Activated CD8-positive, alpha-beta T cell treated with anti-CD3 and anti-CD28 coated beads, Interleukin-2, amount 10 ng/mL, durations not matched to agents 7 days and 5 days (primary cell): ENCODE measurements at regions not wholly inside any gene's neighbourhood (a gene's known extent, or its start where the extent isn't known, plus 50 kb on each side); places are given as distances from the start of the nearest gene placed in this dataset.
A peak's percentile ranks its signal among the peaks of the same experiment; 100 is the strongest.
"Not testable (repeated sequence)": the region's sequence is repeated elsewhere in the genome, so short reads cannot be mapped to it uniquely, and the experiment has no call there.

Experiments used
- ATAC-seq: fragments of 150-1000 bp; cut with Tn5 transposase; one replicate; pipeline ENCODE4 v1.10.0; 2021; ENCODE audit warnings: moderate library complexity
- CTCF ChIA-PET: fragments of 350-600 bp; sonication (Branson Sonifier 250); formaldehyde crosslinking; loops from one replicate; lab custom pipeline; 2021; ENCODE audit warnings: antibody characterized with exemption; lab: Charles Lee
- POLR2A ChIA-PET: fragments of 350-600 bp; sonication (Branson Sonifier 250); formaldehyde crosslinking; loops from one replicate; lab custom pipeline; 2021; ENCODE audit warnings: antibody characterized with exemption; lab: Charles Lee
- DNase-seq: peaks from one replicate; pipeline ENCODE4 v3.0.0-alpha.2; 2020
- H3K27ac Mint-ChIP-seq: one replicate; pipeline ENCODE4 v1.8.0; 2021; ENCODE audit warnings: mild to moderate bottlenecking, mixed read lengths
- H3K27me3 Mint-ChIP-seq: one replicate; pipeline ENCODE4 v1.8.0; 2021; ENCODE audit warnings: low read depth, mixed read lengths
- H3K36me3 Mint-ChIP-seq: one replicate; pipeline ENCODE4 v1.8.0; 2021; ENCODE audit warnings: low read depth, mixed read lengths
- H3K4me1 Mint-ChIP-seq: one replicate; pipeline ENCODE4 v1.8.0; 2021; ENCODE audit warnings: low read depth, mixed read lengths
- H3K4me3 Mint-ChIP-seq: one replicate; pipeline ENCODE4 v1.8.0; 2021; ENCODE audit warnings: mild to moderate bottlenecking, mixed read lengths
- H3K9me3 Mint-ChIP-seq: one replicate; pipeline ENCODE4 v1.8.0; 2022; ENCODE audit warnings: mixed read lengths; ENCODE audit not compliant: insufficient read depth

DNA sequence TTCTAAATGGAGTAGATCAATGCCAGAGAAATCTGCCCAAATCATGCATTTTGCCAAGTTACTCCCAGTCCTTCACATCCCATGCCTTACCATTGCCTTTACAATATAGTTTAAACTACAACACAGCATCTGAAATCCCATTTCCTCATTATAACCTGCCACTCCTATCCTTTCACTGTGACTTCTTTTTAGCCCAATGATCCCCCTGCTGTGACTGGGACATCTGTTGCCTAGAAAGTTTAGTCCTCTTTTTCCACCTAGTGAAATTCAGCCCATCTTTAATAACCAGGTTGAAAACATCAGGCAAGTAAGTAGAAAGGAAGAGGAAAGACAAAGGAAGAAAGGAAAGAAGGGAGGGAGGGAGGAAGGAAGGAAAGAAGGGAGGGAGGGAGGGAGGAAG, 627.9 kb upstream of the ZNF385D start:
- H3K4me3 Mint-ChIP-seq, result no peak overlapping the region

DNA sequence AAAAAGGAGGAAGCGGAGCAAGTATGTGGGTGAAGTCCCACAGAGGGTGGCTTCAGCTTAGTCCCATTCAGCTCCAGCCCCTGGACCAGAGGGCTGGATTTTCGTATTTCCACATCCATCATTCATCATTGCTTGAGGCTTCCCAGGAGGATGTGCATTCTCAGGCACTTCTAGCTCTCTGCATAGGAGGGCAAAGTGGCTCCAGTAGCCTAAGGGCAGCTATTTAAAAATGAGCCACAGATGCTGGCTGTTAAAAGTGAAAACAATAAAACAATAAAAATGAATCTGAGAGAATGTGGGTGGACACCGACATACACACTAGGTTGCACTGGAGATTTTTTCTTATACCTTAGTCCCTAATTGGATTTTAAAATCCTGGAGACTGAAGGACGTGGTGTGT, 629.2 kb upstream of the ZNF385D start:
- CTCF ChIA-PET, result no interaction called here
- no peaks in the 10 kb centered on the region for H3K36me3 Mint-ChIP-seq

More for the DNA sequence above, 627.9 kb upstream of the ZNF385D start:
- CTCF ChIA-PET, result no interaction called here
- no peaks in the 10 kb centered on the region for H3K4me1 Mint-ChIP-seq
- no peaks in the 10 kb centered on the region for H3K36me3 Mint-ChIP-seq
- DNase-seq, result no peak
- H3K9me3 Mint-ChIP-seq, result no peaks in the 10 kb centered on the region
- H3K27ac Mint-ChIP-seq, result no peak overlapping the region
- H3K27me3 Mint-ChIP-seq, result no peaks in the 10 kb centered on the region
- ATAC-seq, result no peak
- POLR2A ChIA-PET, result no interaction called here

DNA sequence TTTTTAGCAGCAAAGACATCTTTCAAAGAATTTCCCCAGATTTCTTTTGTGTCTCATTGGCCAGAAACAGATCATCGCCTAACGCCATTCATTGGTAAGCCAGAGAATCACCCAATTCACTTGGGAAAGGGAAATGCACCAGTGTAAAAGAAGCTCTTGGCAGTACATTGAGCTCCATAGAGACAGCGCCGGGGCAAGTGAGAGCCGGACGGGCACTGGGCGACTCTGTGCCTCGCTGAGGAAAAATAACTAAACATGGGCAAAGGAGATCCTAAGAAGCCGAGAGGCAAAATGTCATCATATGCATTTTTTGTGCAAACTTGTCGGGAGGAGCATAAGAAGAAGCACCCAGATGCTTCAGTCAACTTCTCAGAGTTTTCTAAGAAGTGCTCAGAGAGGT, 630.6 kb upstream of the ZNF385D start:
- H3K9me3 Mint-ChIP-seq, POLR2A ChIA-PET, H3K36me3 Mint-ChIP-seq, H3K27me3 Mint-ChIP-seq, CTCF ChIA-PET, ATAC-seq, H3K4me1 Mint-ChIP-seq: not testable (repeated sequence)
- Mint-ChIP-seq H3K27ac (peak overlapping the region; percentile 69), H3K4me3 (peak overlapping the region; percentile 49)
- DNase-seq, result peak; percentile 38

More for the DNA sequence above, 629.2 kb upstream of the ZNF385D start:
- Mint-ChIP-seq H3K4me1 (no peaks in the 10 kb centered on the region), H3K4me3 (no peak overlapping the region), H3K27me3 (no peaks in the 10 kb centered on the region), H3K27ac (no peak overlapping the region), H3K9me3 (no peaks in the 10 kb centered on the region)
- POLR2A ChIA-PET, result no interaction called here
- ATAC-seq (no peak), DNase-seq (no peak)

DNA sequence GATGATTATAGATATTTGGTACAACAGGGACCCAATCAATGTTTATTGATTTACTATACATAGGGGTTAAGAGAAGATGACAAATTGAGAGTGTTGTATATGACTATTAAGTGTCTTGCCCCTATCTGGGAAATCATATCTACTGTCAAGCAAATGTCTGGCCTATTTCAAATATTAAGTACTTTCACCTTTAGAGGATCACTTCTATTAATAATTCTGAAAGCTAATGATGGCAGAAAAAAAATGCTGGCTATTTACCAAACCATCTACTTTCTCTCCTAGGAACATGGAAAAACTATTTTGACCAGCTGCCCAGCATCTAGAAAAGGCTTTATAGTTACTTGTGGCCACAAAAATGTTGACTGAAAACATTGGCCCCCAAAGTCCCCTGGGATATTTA, 632.3 kb upstream of the ZNF385D start:
- DNase-seq (no peak), ATAC-seq (no peak)
- Mint-ChIP-seq H3K36me3 (no peaks in the 10 kb centered on the region), H3K4me1 (no peaks in the 10 kb centered on the region), H3K27ac (no peak overlapping the region), H3K27me3 (no peaks in the 10 kb centered on the region), H3K9me3 (no peaks in the 10 kb centered on the region), H3K4me3 (no peak overlapping the region)
- ChIA-PET POLR2A (no interaction called here), CTCF (no interaction called here)

DNA sequence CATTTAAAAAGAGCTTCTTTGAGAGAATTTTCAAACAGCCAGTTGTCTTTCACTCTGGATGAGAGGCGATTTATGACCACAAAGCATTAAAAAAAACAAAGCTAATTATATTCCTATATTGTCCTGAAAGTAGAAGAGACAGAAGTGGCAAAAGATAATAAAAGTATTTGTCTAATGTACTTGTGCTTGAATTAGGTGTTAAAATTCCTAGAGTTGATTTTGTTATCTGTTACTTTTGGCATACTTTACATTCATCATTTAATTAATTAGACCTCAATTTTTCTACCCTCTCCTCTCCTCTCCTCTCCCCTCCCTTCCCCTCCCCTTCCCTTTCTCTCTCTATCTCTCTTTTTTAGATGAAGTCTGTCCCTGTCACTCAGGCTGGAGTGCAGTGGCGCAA, 635.1 kb upstream of the ZNF385D start:
- Mint-ChIP-seq H3K4me1 (no peaks in the 10 kb centered on the region), H3K36me3 (no peaks in the 10 kb centered on the region)
- DNase-seq, result no peak

DNA sequence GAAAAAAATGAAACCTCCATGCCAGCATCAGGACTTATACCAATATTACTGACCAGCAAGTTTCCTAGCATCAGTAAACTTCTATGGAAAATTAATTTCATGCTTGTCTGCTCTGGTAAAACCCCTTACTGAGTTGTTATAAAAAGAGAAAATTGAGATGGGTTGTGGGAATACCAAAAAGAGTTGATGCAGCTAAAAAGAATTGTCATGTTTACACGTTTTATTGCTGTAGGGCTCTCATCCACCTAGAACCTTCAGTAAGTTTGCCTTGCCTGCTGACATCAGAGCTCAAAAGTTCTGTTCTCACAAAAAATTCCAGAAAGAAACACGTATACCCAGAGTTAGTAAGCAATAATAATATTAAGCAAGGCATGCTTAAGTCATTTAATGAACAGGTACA, 641.3 kb upstream of the ZNF385D start:
- Mint-ChIP-seq H3K36me3 (no peaks in the 10 kb centered on the region), H3K9me3 (no peaks in the 10 kb centered on the region), H3K4me1 (no peaks in the 10 kb centered on the region), H3K27me3 (no peaks in the 10 kb centered on the region), H3K4me3 (no peak overlapping the region), H3K27ac (no peak overlapping the region)
- ChIA-PET POLR2A (no interaction called here), CTCF (no interaction called here)
- ATAC-seq (no peak), DNase-seq (no peak)

More for the DNA sequence above, 635.1 kb upstream of the ZNF385D start:
- ATAC-seq, result no peak
- ChIA-PET POLR2A (no interaction called here), CTCF (no interaction called here)
- no peak overlapping the region for H3K27ac Mint-ChIP-seq
- no peaks in the 10 kb centered on the region for H3K9me3 Mint-ChIP-seq
- no peak overlapping the region for H3K4me3 Mint-ChIP-seq
- H3K27me3 Mint-ChIP-seq, result no peaks in the 10 kb centered on the region

DNA sequence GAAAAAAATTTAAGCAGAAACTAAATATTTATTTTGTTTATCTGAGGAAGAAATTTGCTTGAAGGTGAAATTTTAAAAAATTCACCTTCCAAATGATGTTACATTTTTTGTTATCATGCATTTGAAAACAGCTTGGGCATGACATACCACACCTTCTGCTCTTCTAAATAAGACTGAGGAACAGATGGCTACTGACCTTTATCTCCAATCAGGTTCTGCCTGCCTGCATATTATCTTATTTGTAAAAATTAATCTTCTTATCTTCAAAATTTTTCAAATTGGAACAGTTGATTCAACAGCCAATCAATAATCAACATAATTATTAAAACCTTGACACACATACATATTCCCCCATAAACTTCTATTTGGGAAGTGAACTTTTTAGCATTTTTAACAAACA, 641.8 kb upstream of the ZNF385D start:
- no peaks in the 10 kb centered on the region for H3K4me1 Mint-ChIP-seq
- CTCF ChIA-PET, result no interaction called here
- no peak for DNase-seq

DNA sequence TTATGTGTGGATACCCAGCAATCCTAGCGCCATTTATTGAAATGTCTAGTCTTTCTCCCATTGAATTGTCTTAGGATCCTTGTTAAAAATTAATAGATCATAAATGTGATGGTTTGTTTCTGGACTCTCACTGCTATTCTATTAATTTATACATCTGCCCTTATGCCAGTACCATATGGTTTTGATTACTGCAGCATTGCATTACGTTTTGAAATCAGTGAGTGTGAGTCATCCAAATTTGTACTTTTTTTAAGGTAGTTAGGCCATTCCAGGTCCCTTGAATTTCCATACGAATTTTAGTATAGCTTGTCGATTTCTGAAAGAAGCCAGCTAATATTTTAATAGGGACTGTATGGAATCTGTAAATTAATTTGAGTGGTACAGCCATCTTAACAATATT, 648.6 kb upstream of the ZNF385D start:
- ChIA-PET CTCF (no interaction called here), POLR2A (no interaction called here)
- DNase-seq, result no peak
- Mint-ChIP-seq H3K9me3 (peaks cover 5% of the 10 kb centered on the region), H3K36me3 (no peaks in the 10 kb centered on the region), H3K4me1 (no peaks in the 10 kb centered on the region), H3K4me3 (no peak overlapping the region), H3K27me3 (no peaks in the 10 kb centered on the region), H3K27ac (no peak overlapping the region)
- ATAC-seq, result no peak

More for the DNA sequence above, 641.8 kb upstream of the ZNF385D start:
- Mint-ChIP-seq H3K9me3 (no peaks in the 10 kb centered on the region), H3K27ac (no peak overlapping the region), H3K36me3 (no peaks in the 10 kb centered on the region), H3K4me3 (no peak overlapping the region), H3K27me3 (no peaks in the 10 kb centered on the region)
- no peak for ATAC-seq
- POLR2A ChIA-PET, result no interaction called here

DNA sequence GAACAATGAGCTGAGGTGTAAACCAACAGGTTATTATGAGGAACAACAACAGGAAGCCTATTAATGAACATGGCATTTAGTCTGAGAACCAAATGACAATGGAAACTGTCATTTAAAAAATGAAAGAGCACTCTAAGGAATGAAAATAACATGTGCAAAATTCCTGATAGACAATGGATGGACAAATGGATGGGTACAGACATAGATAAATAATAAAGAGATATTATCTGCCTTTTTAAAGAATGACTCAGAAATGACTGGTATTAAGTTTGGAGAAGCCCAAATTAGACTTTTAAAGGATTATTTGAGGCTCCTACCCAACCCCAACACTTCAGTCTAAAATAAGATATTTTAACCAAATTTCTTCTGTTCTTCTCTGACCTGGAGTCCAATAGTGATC, 650.5 kb upstream of the ZNF385D start:
- Mint-ChIP-seq H3K9me3 (peaks cover 5% of the 10 kb centered on the region), H3K36me3 (no peaks in the 10 kb centered on the region), H3K4me3 (no peak overlapping the region), H3K27ac (no peak overlapping the region), H3K27me3 (no peaks in the 10 kb centered on the region), H3K4me1 (no peaks in the 10 kb centered on the region)
- ATAC-seq (no peak), DNase-seq (no peak)
- POLR2A ChIA-PET, result no interaction called here
- CTCF ChIA-PET, result no interaction called here

DNA sequence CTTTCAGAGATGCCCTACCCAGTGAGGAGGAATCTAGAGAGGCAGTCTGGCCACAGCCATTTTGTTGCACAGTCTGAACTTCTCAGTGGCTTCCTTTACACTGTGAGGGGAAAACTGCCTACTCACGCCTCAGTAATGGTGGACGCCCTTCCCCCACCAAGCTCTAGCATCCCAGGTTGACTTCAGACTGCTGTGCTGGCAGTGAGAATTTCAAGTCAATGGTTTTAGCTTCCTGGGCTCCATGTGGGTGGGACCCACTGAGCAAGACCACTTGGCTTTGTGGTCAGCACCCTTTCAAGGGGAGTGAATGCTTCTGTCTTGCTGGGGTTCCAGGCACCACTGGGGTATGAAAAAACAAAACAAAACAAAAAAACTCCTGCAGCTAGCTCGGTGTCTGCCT, 663.2 kb upstream of the ZNF385D start:
- no peak overlapping the region for H3K4me3 Mint-ChIP-seq
- POLR2A ChIA-PET, result no interaction called here
- ATAC-seq (no peak), DNase-seq (no peak)
- peaks cover 5% of the 10 kb centered on the region for H3K9me3 Mint-ChIP-seq
- H3K27me3 Mint-ChIP-seq, result no peaks in the 10 kb centered on the region
- CTCF ChIA-PET, result no interaction called here
- H3K27ac Mint-ChIP-seq, result no peak overlapping the region
- no peaks in the 10 kb centered on the region for H3K4me1 Mint-ChIP-seq
- no peaks in the 10 kb centered on the region for H3K36me3 Mint-ChIP-seq

DNA sequence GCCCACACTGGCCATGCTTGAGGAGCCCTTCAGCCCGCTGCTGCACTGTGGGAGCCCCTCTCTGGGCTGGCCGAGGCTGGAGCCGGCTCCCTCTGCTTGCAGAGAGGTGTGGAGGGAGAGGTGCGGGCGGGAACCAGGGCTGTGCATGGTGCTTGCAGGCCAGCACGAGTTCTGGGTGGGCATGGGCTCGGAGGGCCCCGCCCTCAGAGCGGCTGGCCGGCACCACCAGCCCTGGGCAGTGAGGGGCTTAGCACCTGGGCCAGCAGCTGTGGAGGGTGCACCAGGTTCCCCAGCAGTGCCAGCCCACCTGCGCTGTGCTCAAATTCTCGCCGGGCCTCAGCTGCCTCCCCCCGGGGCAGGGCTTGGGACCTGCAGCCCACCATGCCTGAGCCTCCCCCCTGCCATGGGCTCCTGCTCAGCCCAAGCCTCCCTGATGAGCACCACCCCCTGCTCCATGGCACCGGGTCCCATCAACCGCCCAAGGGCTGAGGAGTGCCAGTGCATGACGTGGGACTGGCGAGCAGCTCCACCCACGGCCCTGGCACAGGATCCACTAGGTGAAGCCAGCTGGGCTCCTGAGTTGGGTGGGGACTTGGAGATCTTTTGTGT, 665.9 kb upstream of the ZNF385D start:
- H3K27ac Mint-ChIP-seq, DNase-seq, POLR2A ChIA-PET, H3K4me1 Mint-ChIP-seq, H3K4me3 Mint-ChIP-seq, H3K36me3 Mint-ChIP-seq, CTCF ChIA-PET, H3K27me3 Mint-ChIP-seq, H3K9me3 Mint-ChIP-seq, ATAC-seq: not testable (repeated sequence)

DNA sequence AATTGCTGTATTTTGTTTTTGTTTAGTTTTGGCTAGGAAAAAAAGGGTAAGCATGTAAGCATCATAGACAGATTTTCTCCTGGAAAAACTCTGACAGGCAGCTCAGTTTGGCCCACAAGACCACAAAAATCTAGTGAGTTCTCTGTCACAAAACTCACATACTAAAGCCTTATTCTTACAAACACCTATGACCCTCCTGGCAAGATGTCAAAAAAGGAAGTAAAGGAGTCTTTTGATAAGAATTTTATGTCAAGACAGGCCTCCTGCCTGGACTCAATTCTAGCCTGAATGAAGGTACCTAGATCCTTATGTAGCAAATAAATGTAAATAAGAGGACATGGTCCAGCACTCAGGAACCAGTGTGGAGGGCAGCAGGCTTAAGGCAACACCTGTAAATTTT, 668.3 kb upstream of the ZNF385D start:
- Mint-ChIP-seq H3K27ac (no peak overlapping the region), H3K4me3 (no peak overlapping the region), H3K27me3 (no peaks in the 10 kb centered on the region), H3K36me3 (no peaks in the 10 kb centered on the region), H3K9me3 (peaks cover 5% of the 10 kb centered on the region), H3K4me1 (no peaks in the 10 kb centered on the region)
- ATAC-seq (no peak), DNase-seq (no peak)
- POLR2A ChIA-PET, result no interaction called here
- CTCF ChIA-PET, result no interaction called here

DNA sequence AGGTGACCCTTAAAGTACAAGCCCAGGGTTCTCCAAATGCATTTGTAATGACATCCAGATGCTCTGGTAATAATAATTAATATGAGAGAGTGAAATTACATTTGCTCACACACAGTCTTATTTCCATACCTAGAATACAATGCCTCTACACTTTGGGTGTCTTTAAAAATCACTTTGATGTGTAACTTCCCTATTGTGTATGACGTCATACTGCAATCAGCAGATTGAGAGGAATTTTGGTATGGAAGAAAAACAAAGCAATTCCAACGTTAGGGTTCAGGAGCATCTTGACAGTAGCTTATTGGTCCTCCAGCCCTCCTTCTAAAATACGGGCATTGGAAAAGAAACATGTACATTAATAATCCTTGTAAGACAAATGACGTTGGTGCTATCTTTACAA, 670.6 kb upstream of the ZNF385D start:
- Mint-ChIP-seq H3K4me1 (no peaks in the 10 kb centered on the region), H3K27ac (no peak overlapping the region)
- no peak for ATAC-seq

More for the DNA sequence above, 670.6 kb upstream of the ZNF385D start:
- Mint-ChIP-seq H3K27me3 (no peaks in the 10 kb centered on the region), H3K9me3 (peaks cover 5% of the 10 kb centered on the region), H3K4me3 (no peak overlapping the region), H3K36me3 (no peaks in the 10 kb centered on the region)
- ChIA-PET CTCF (no interaction called here), POLR2A (no interaction called here)
- DNase-seq, result no peak
